HEK293T (cell line): ENCODE measurements at regions not wholly inside any gene's neighbourhood (a gene's known extent, or its start where the extent isn't known, plus 50 kb on each side); places are given as distances from the start of the nearest gene placed in this dataset.

ENCODE experiments used
- ARNT ChIP-seq: fragments of 450-650 bp; IDR thresholded peaks from 2 replicates; pipeline ENCODE4 v1.6.1; 2017; ENCODE audit warnings: mild to moderate bottlenecking
- CTBP1 ChIP-seq: fragments of 450-650 bp; IDR thresholded peaks from 2 replicates; pipeline ENCODE4 v1.6.1; 2016; ENCODE audit warnings: borderline replicate concordance
- ELF4 ChIP-seq: fragments of 450-650 bp; IDR thresholded peaks from 2 replicates; pipeline ENCODE4 v1.6.1; 2017; ENCODE audit warnings: antibody characterized with exemption
- FOXA1 ChIP-seq: fragments of 450-650 bp; IDR thresholded peaks from 2 replicates; pipeline ENCODE4 v1.6.1; 2016; ENCODE audit warnings: mild to moderate bottlenecking
- FOXK2 ChIP-seq: fragments of 450-650 bp; IDR thresholded peaks from 2 replicates; pipeline ENCODE4 v1.6.1; 2016; ENCODE audit warnings: mild to moderate bottlenecking
- FOXM1 ChIP-seq: fragments of 450-650 bp; IDR thresholded peaks from 2 replicates; pipeline ENCODE4 v1.6.1; 2017; ENCODE audit warnings: mild to moderate bottlenecking, borderline replicate concordance
- LEF1 ChIP-seq: fragments of 450-650 bp; IDR thresholded peaks from 2 replicates; pipeline ENCODE4 v1.6.1; 2017; ENCODE audit warnings: mild to moderate bottlenecking, borderline replicate concordance
- NFRKB ChIP-seq: fragments of 450-650 bp; IDR thresholded peaks from 2 replicates; pipeline ENCODE4 v1.6.1; 2016; ENCODE audit warnings: mild to moderate bottlenecking, moderate library complexity
- SP1 ChIP-seq: fragments of 450-650 bp; IDR thresholded peaks from 2 replicates; pipeline ENCODE4 v1.6.1; 2017
- TARDBP ChIP-seq: fragments of 450-650 bp; IDR thresholded peaks from 2 replicates; pipeline ENCODE4 v1.6.1; 2016
- TF ChIP-seq, protein P1 (sequence below): fragments of 450-650 bp; IDR thresholded peaks from 2 replicates; pipeline ENCODE4 v1.6.1; 2016

DNA sequence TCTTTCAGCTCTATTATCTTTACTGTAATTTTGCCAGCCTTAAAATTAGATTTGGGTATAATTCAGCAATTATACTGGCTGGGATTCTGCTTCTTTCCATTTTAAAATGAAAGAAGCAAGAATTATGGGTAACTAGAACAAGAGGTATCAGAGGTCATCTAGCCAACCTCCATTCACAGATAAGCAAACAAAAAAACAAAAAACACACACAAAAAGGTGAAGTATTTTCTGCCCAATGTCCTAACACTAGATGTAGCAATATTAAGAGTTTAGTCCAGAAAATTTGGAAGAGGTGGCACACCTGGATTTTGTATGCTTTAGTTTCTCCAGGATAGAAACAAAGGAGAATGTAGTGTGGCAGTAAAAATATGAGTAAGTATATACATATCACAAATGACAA, 68.1 kb upstream of the ANXA1 start:
- TF ChIP-seq TARDBP: no peak
- no peak for TF ChIP-seq SP1
- TF ChIP-seq FOXM1: no peak
- no peak for TF ChIP-seq FOXA1
- TF ChIP-seq, protein P1, sequence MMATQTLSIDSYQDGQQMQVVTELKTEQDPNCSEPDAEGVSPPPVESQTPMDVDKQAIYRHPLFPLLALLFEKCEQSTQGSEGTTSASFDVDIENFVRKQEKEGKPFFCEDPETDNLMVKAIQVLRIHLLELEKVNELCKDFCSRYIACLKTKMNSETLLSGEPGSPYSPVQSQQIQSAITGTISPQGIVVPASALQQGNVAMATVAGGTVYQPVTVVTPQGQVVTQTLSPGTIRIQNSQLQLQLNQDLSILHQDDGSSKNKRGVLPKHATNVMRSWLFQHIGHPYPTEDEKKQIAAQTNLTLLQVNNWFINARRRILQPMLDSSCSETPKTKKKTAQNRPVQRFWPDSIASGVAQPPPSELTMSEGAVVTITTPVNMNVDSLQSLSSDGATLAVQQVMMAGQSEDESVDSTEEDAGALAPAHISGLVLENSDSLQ: no peak
- TF ChIP-seq ELF4: no peak
- no peak for TF ChIP-seq CTBP1
- no peak for TF ChIP-seq NFRKB
- no peak for TF ChIP-seq FOXK2
- no peak for TF ChIP-seq ARNT
- TF ChIP-seq LEF1: no peak
